IMR-90 (cell line): ENCODE measurements at regions not wholly inside any gene's neighbourhood (a gene's known extent, or its start where the extent isn't known, plus 50 kb on each side); places are given as distances from the start of the nearest gene placed in this dataset.

Source experiments
- ATAC-seq: fragments of 200-7000 bp; cut with Tn5 transposase; 2 replicates; pipeline ENCODE4 v1.9.1; 2020; ENCODE audit warnings: low read depth, mild to moderate bottlenecking, moderate library complexity
- BruUV-seq: library from RNA; stranded (reverse); fragments of 400-500 nt; replicated peaks from 2 replicates; lab custom pipeline; 2021; lab: Mats Ljungman, UMichigan
- CTCF ChIA-PET: fragments of 300-600 bp; formaldehyde crosslinking; extraction: SDS; loops from one replicate; lab custom pipeline; 2021; ENCODE audit warnings: antibody characterized with exemption; lab: Yijun Ruan, JAX
- POLR2A ChIA-PET: fragments of 300-600 bp; sonication (Branson Sonifier 250); formaldehyde crosslinking; loops from one replicate; lab custom pipeline; 2022; ENCODE audit warnings: antibody characterized with exemption; ENCODE audit not compliant: unreplicated experiment; lab: Charles Lee
- DNase-seq: peaks from one replicate; pipeline ENCODE4 v3.0.0; 2013
- H2AFZ ChIP-seq: replicated peaks from 2 replicates; pipeline ENCODE3; 2013; ENCODE audit warnings: low read length, mild to moderate bottlenecking; ENCODE audit not compliant: poor library complexity
- H2AK5ac ChIP-seq: 2 replicates; pipeline ENCODE4 v1.6.1; 2013; ENCODE audit warnings: low read depth, low read length, inconsistent platforms
- H2AK9ac ChIP-seq: replicated peaks from 2 replicates; pipeline ENCODE3; 2013; ENCODE audit warnings: mild to moderate bottlenecking, low read depth, low read length, moderate library complexity; ENCODE audit not compliant: poor library complexity
- H2BK120ac ChIP-seq: 2 replicates; pipeline ENCODE4 v1.6.1; 2013; ENCODE audit warnings: low read depth, low read length, inconsistent platforms
- H2BK15ac ChIP-seq: 3 replicates; pipeline ENCODE4 v1.6.1; 2013; ENCODE audit warnings: low read depth, low read length, inconsistent platforms
- H2BK20ac ChIP-seq: 2 replicates; pipeline ENCODE4 v1.6.1; 2013; ENCODE audit warnings: low read depth, mild to moderate bottlenecking, inconsistent platforms, low read length, moderate library complexity
- H2BK5ac ChIP-seq: 2 replicates; pipeline ENCODE4 v1.6.1; 2013; ENCODE audit warnings: mild to moderate bottlenecking, low read depth, low read length, inconsistent platforms; ENCODE audit not compliant: poor library complexity, severe bottlenecking
- H3K14ac ChIP-seq: replicated peaks from 2 replicates; pipeline ENCODE4 v1.6.1; 2013; ENCODE audit warnings: low read depth, low read length, inconsistent platforms
- H3K18ac ChIP-seq: 2 replicates; pipeline ENCODE4 v1.6.1; 2013; ENCODE audit warnings: low read depth, low read length, control low read depth
- H3K23ac ChIP-seq: 2 replicates; pipeline ENCODE4 v1.6.1; 2013; ENCODE audit warnings: low read depth, low read length, inconsistent platforms
- H3K27ac ChIP-seq: 2 replicates; pipeline ENCODE4 v1.5.1; 2013; ENCODE audit warnings: mild to moderate bottlenecking, control low read depth, low read length; ENCODE audit not compliant: insufficient read depth
- H3K27me3 ChIP-seq: 2 replicates; pipeline ENCODE4 v1.6.1; 2013; ENCODE audit warnings: low read length; ENCODE audit not compliant: control insufficient read depth, insufficient read depth
- H3K36me3 ChIP-seq: 2 replicates; pipeline ENCODE4 v1.6.1; 2013; ENCODE audit warnings: low read length, mixed read lengths; ENCODE audit not compliant: control insufficient read depth, insufficient read depth
- H3K4ac ChIP-seq: 2 replicates; pipeline ENCODE4 v1.6.1; 2013; ENCODE audit warnings: low read depth, low read length, inconsistent platforms
- H3K4me1 ChIP-seq: 2 replicates; pipeline ENCODE4 v1.6.1; 2013; ENCODE audit warnings: low read length, mixed read lengths; ENCODE audit not compliant: control insufficient read depth, insufficient read depth
- H3K4me2 ChIP-seq: 2 replicates; pipeline ENCODE4 v1.6.1; 2013; ENCODE audit warnings: low read depth, mild to moderate bottlenecking, control low read depth, low read length, moderate library complexity
- H3K4me3 ChIP-seq: 2 replicates; pipeline ENCODE4 v1.5.1; 2013; ENCODE audit warnings: low read depth, mild to moderate bottlenecking, control low read depth, low read length, moderate library complexity; ENCODE audit not compliant: insufficient read depth
- H3K56ac ChIP-seq: 2 replicates; pipeline ENCODE4 v1.6.1; 2013; ENCODE audit warnings: low read length, inconsistent platforms; ENCODE audit not compliant: insufficient read depth; ENCODE audit errors: extremely low read depth
- H3K79me1 ChIP-seq, 2 experiments: 2 replicates each; pipeline ENCODE4 v1.6.1; 2013; ENCODE audit warnings: low read length in 2 of 2, inconsistent platforms in 1 of 2, low read depth in 1 of 2
- H3K9ac ChIP-seq: 2 replicates; pipeline ENCODE4 v1.6.1; 2013; ENCODE audit warnings: low read depth, low read length, control low read depth
- H3K9me1 ChIP-seq: 2 replicates; pipeline ENCODE4 v1.6.1; 2013; ENCODE audit warnings: low read length, inconsistent platforms; ENCODE audit not compliant: insufficient read depth
- H3K9me3 ChIP-seq: 2 replicates; pipeline ENCODE4 v1.6.1; 2013; ENCODE audit warnings: low read length; ENCODE audit not compliant: control insufficient read depth, insufficient read depth
- H4K20me1 ChIP-seq: 2 replicates; pipeline ENCODE4 v1.6.1; 2013; ENCODE audit warnings: low read length, inconsistent platforms; ENCODE audit not compliant: insufficient read depth
- H4K5ac ChIP-seq: 2 replicates; pipeline ENCODE4 v1.6.1; 2013; ENCODE audit warnings: mild to moderate bottlenecking, low read depth, low read length, control low read depth
- H4K8ac ChIP-seq, 2 experiments: 2 replicates each; pipeline ENCODE4 v1.6.1; 2013; ENCODE audit warnings: low read depth in 2 of 2, low read length in 2 of 2, control low read depth in 1 of 2, inconsistent platforms in 1 of 2
- H4K91ac ChIP-seq: 2 replicates; pipeline ENCODE4 v1.6.1; 2013; ENCODE audit warnings: low read depth, low read length, inconsistent platforms; ENCODE audit not compliant: insufficient read depth
- BHLHE40 ChIP-seq: fragments of 150-350 bp; IDR thresholded peaks from 2 replicates; pipeline ENCODE4 v1.6.1; 2016; ENCODE audit warnings: mild to moderate bottlenecking, low read depth, low read length
- CEBPB ChIP-seq: IDR thresholded peaks from 2 replicates; pipeline ENCODE4 v1.6.1; 2012; ENCODE audit warnings: low read depth, low read length, improper control_type of control experiment
- CTCF ChIP-seq: conservative IDR thresholded peaks from 2 replicates; pipeline ENCODE4 v1.5.1; 2012; ENCODE audit warnings: mild to moderate bottlenecking, low read depth, low read length, improper control_type of control experiment
- FOS ChIP-seq: fragments of 150-350 bp; IDR thresholded peaks from 2 replicates; pipeline ENCODE4 v1.6.1; 2016; ENCODE audit warnings: low read depth, low read length
- MAFK ChIP-seq: IDR thresholded peaks from 2 replicates; pipeline ENCODE4 v1.6.1; 2012; ENCODE audit warnings: low read depth, low read length, improper control_type of control experiment
- MAZ ChIP-seq: IDR thresholded peaks from 2 replicates; pipeline ENCODE4 v1.6.1; 2012; ENCODE audit warnings: low read depth, mild to moderate bottlenecking, low read length, improper control_type of control experiment, moderate library complexity, borderline replicate concordance
- MXI1 ChIP-seq: IDR thresholded peaks from 2 replicates; pipeline ENCODE4 v1.6.1; 2012; ENCODE audit warnings: low read depth, mild to moderate bottlenecking, low read length, moderate library complexity, borderline replicate concordance
- NFE2L2 ChIP-seq: fragments of 150-350 bp; IDR thresholded peaks from 2 replicates; pipeline ENCODE4 v1.6.1; 2016; ENCODE audit warnings: low read depth, mild to moderate bottlenecking, low read length
- POLR2A ChIP-seq: IDR thresholded peaks from 2 replicates; pipeline ENCODE4 v1.6.1; 2012; ENCODE audit warnings: mild to moderate bottlenecking, low read depth, low read length
- RAD21 ChIP-seq: IDR thresholded peaks from 2 replicates; pipeline ENCODE4 v1.6.1; 2012; ENCODE audit warnings: low read length, improper control_type of control experiment
- RCOR1 ChIP-seq: IDR thresholded peaks from 2 replicates; pipeline ENCODE4 v1.6.1; 2012; ENCODE audit warnings: mild to moderate bottlenecking, low read length, improper control_type of control experiment; ENCODE audit not compliant: insufficient replicate concordance
- RFX5 ChIP-seq: IDR thresholded peaks from 2 replicates; pipeline ENCODE4 v1.8.0; 2012; ENCODE audit warnings: low read depth, mild to moderate bottlenecking, low read length, moderate library complexity
- SMC3 ChIP-seq: fragments of 150-350 bp; IDR thresholded peaks from 2 replicates; pipeline ENCODE4 v1.6.1; 2016; ENCODE audit warnings: low read depth, mild to moderate bottlenecking, antibody characterized with exemption, low read length, moderate library complexity
- WGBS, 2 experiments: methylation state at CpG; one replicate each; pipeline versions ENCODE4 v1.1.5 to v1.1.7; 2013; ENCODE audit warnings: missing lambda C conversion rate in 2 of 2; ENCODE audit not compliant: insufficient read length in 1 of 2; ENCODE audit errors: extremely low coverage in 2 of 2; 5-methylcytosine and 5-hydroxymethylcytosine counted together
- dilution Hi-C: fragments of 300-500 bp; cut with HindIII; formaldehyde crosslinking; loops from one replicate; pipeline ENCODE4 v1.14.3; 2018; ENCODE audit warnings: low sequenced_read_pairs; ENCODE audit not compliant: unreplicated experiment
- in situ Hi-C: fragments of 300-500 bp; cut with MboI; formaldehyde crosslinking; loops from 3 replicates; pipeline ENCODE4 v1.14.3; 2019; ENCODE audit warnings: low sequenced_read_pairs, inconsistent platforms, mixed read lengths
- intact Hi-C: fragments of 100-400 bp; cut with micrococcal nuclease; formaldehyde crosslinking; loops from 2 replicates; pipeline ENCODE4 v1.10.0; 2022
- TF ChIP-seq, protein P1 (sequence below): fragments of 150-350 bp; IDR thresholded peaks from 2 replicates; pipeline ENCODE4 v1.6.1; 2017; ENCODE audit warnings: mild to moderate bottlenecking, antibody characterized with exemption, low read length, low read depth

GRCh38 chr9:7729371-7730163 is 70.0 kb downstream of the DMAC1 start:
- no peak overlapping the region for H2AK9ac ChIP-seq
- H3K23ac ChIP-seq: no peak overlapping the region
- no peak overlapping the region for H2AFZ ChIP-seq
- no peak overlapping the region for H4K8ac ChIP-seq
- H3K79me1 ChIP-seq: no peaks in the 10 kb centered on the region
- H2BK20ac ChIP-seq: no peak overlapping the region
- no peak overlapping the region for H3K27ac ChIP-seq
- BruUV-seq: no TSS peak
- no peaks in the 10 kb centered on the region for H3K27me3 ChIP-seq
- POLR2A ChIA-PET: no interaction called here
- H4K20me1 ChIP-seq: no peaks in the 10 kb centered on the region
- no peaks in the 10 kb centered on the region for H3K36me3 ChIP-seq
- no peak overlapping the region for H2BK5ac ChIP-seq
- ATAC-seq (no peak), DNase-seq (no peak)
- H3K4me2 ChIP-seq: no peak overlapping the region
- intact Hi-C loops (no loop called here), in situ Hi-C loops (no loop called here), dilution Hi-C loops (no loop called here)
- H2BK15ac ChIP-seq: no peak overlapping the region
- WGBS, 2 experiments: no CpG with 5 or more reads among the region's 5 CpGs
- no peak overlapping the region for H3K18ac ChIP-seq
- H3K4me1 ChIP-seq: no peaks in the 10 kb centered on the region
- H3K4me3 ChIP-seq: no peak overlapping the region
- no peak overlapping the region for H2AK5ac ChIP-seq
- H3K9me3 ChIP-seq: no peaks in the 10 kb centered on the region
- H3K14ac ChIP-seq: no peak overlapping the region
- H4K91ac ChIP-seq: no peak overlapping the region
- no peaks in the 10 kb centered on the region for H3K9me1 ChIP-seq
- no peak overlapping the region for H3K56ac ChIP-seq
- no peak overlapping the region for H3K4ac ChIP-seq
- CTCF ChIA-PET: no interaction called here
- H2BK120ac ChIP-seq: no peak overlapping the region
- no peak overlapping the region for H4K5ac ChIP-seq
- TF ChIP-seq POLR2A (no peak), RAD21 (no peak), MAZ (no peak), CTCF (no peak), MXI1 (no peak), BHLHE40 (no peak), RFX5 (no peak), RCOR1 (no peak), SMC3 (no peak), MAFK (no peak), FOS (no peak), CEBPB (no peak), NFE2L2 (no peak)
- TF ChIP-seq, protein P1, sequence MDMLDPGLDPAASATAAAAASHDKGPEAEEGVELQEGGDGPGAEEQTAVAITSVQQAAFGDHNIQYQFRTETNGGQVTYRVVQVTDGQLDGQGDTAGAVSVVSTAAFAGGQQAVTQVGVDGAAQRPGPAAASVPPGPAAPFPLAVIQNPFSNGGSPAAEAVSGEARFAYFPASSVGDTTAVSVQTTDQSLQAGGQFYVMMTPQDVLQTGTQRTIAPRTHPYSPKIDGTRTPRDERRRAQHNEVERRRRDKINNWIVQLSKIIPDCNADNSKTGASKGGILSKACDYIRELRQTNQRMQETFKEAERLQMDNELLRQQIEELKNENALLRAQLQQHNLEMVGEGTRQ: no peak
- no peak overlapping the region for H3K9ac ChIP-seq
